ENCODE measurements at regions not wholly inside any gene's neighbourhood (a gene's known extent, or its start where the extent isn't known, plus 50 kb on each side); places are given as distances from the start of the nearest gene placed in this dataset.

DNA sequence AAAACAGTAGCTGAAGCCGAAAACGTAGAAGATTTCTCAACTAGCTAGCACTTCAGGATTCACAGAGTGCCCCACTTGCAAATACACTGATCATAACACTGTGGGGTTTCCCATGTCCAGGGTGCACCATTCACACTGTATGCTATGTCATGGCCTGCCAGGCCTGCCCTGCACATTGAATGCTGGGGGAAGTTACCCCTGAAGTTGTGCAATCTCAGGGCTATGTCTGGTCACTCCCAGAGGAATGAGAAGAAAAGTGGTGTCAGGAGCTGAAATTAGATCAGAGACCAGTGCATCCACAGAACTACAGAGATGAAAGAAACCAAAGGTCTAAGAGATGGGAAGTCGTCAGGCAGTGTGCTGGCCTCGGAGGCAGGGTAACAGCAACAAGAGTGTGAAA is 196.8 kb downstream of the RAP2A start:
- H3K4me3 Mint-ChIP-seq (ENCODE audit: unreplicated experiment) = no peak overlapping the region
- TF ChIP-seq, protein P1, sequence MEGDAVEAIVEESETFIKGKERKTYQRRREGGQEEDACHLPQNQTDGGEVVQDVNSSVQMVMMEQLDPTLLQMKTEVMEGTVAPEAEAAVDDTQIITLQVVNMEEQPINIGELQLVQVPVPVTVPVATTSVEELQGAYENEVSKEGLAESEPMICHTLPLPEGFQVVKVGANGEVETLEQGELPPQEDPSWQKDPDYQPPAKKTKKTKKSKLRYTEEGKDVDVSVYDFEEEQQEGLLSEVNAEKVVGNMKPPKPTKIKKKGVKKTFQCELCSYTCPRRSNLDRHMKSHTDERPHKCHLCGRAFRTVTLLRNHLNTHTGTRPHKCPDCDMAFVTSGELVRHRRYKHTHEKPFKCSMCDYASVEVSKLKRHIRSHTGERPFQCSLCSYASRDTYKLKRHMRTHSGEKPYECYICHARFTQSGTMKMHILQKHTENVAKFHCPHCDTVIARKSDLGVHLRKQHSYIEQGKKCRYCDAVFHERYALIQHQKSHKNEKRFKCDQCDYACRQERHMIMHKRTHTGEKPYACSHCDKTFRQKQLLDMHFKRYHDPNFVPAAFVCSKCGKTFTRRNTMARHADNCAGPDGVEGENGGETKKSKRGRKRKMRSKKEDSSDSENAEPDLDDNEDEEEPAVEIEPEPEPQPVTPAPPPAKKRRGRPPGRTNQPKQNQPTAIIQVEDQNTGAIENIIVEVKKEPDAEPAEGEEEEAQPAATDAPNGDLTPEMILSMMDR (IDR thresholded peaks at IDR 0.05) = no peak
- H3K27me3 Mint-ChIP-seq (ENCODE audit: low read depth) = no peaks in the 10 kb centered on the region
- no peak overlapping the region for H3K27ac Mint-ChIP-seq (ENCODE audit: unreplicated experiment)
- peaks cover 7% of the 10 kb centered on the region for H3K4me1 Mint-ChIP-seq (ENCODE audit: low read depth)
- no peak for DNase-seq (ENCODE audit: low spot score)
- H3K9me3 Mint-ChIP-seq (ENCODE audit: low read depth) = peaks cover 21% of the 10 kb centered on the region
- H3K36me3 Mint-ChIP-seq (ENCODE audit: low read depth) = peaks cover 4% of the 10 kb centered on the region

DNA sequence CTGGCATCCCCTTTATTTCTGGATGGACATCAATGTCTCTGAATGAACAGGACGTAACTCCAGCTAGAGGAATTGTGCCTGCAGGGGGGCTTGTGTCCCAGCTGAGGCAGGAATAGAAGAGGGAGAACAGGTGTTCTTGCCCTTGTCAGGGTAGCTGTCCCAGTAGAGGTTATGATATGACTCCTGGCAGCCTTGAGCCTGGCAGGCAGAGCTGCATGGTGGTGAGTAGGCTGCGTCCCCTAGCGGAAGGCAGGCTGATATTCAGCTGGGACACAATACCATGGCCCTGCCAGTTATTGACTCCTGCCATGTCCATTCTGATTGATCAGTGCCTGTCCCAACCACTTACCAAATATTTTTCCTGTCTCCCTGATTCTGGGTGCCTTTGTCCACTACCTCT is 197.2 kb downstream of the RAP2A start:
- DNase-seq (ENCODE audit: low spot score) = no peak
- Mint-ChIP-seq H3K4me3 (ENCODE audit: unreplicated experiment) (no peak overlapping the region), H3K27me3 (ENCODE audit: low read depth) (no peaks in the 10 kb centered on the region), H3K27ac (ENCODE audit: unreplicated experiment) (no peak overlapping the region), H3K4me1 (ENCODE audit: low read depth) (peaks cover 7% of the 10 kb centered on the region), H3K9me3 (ENCODE audit: low read depth) (peaks cover 21% of the 10 kb centered on the region), H3K36me3 (ENCODE audit: low read depth) (peaks cover 4% of the 10 kb centered on the region)
- TF ChIP-seq, protein P1 (IDR thresholded peaks at IDR 0.05) = no peak

DNA sequence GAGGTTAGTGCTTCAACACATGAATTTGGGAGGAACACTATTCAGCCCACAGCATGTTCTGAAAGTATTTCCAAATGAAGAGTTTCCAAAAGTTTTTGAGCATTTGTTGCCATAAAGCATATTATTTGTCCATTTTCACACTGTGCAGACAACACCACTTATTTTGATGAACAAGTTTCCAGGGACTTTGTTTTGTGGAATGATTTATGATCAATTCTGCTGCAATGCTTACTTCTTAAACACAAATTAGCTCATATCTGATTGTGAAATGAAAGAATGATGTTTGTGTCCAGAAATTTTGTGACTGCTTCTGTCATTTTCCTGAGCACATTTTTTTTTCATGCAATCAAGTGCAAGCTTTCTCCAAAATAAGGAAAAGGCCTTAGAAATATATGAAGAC is 205.3 kb downstream of the RAP2A start:
- TF ChIP-seq, protein P1 (IDR thresholded peaks at IDR 0.05) = no peak
- H3K27me3 Mint-ChIP-seq (ENCODE audit: low read depth) = no peaks in the 10 kb centered on the region
- H3K4me1 Mint-ChIP-seq (ENCODE audit: low read depth) = no peaks in the 10 kb centered on the region
- no peaks in the 10 kb centered on the region for H3K9me3 Mint-ChIP-seq (ENCODE audit: low read depth)
- no peaks in the 10 kb centered on the region for H3K36me3 Mint-ChIP-seq (ENCODE audit: low read depth)
- DNase-seq (ENCODE audit: low spot score) = no peak
- no peak overlapping the region for H3K4me3 Mint-ChIP-seq (ENCODE audit: unreplicated experiment)
- no peak overlapping the region for H3K27ac Mint-ChIP-seq (ENCODE audit: unreplicated experiment)

DNA sequence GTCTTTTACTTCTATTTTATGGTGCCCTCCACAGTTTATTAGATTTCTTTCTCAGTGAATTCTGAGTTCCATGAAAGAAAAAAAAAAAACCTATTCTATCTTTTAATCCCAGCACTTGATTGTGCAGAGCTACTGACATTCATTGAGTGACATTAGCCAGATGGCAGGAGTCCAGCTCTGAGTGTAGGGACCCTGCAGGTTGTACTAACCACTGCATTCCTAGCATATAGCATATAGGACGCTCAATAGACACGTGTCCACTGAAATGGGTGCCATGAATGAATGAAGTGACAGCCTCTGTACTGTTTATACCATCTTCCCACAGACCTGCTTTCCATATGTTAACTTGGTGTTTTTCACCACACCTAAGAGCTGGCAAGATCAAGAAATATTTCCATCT is 206.3 kb downstream of the RAP2A start:
- no peak overlapping the region for H3K4me3 Mint-ChIP-seq (ENCODE audit: unreplicated experiment)
- TF ChIP-seq, protein P1 (IDR thresholded peaks at IDR 0.05) = no peak
- no peak overlapping the region for H3K27ac Mint-ChIP-seq (ENCODE audit: unreplicated experiment)
- H3K36me3 Mint-ChIP-seq (ENCODE audit: low read depth) = no peaks in the 10 kb centered on the region
- H3K4me1 Mint-ChIP-seq (ENCODE audit: low read depth) = no peaks in the 10 kb centered on the region
- no peaks in the 10 kb centered on the region for H3K9me3 Mint-ChIP-seq (ENCODE audit: low read depth)
- no peak for DNase-seq (ENCODE audit: low spot score)
- H3K27me3 Mint-ChIP-seq (ENCODE audit: low read depth) = no peaks in the 10 kb centered on the region

DNA sequence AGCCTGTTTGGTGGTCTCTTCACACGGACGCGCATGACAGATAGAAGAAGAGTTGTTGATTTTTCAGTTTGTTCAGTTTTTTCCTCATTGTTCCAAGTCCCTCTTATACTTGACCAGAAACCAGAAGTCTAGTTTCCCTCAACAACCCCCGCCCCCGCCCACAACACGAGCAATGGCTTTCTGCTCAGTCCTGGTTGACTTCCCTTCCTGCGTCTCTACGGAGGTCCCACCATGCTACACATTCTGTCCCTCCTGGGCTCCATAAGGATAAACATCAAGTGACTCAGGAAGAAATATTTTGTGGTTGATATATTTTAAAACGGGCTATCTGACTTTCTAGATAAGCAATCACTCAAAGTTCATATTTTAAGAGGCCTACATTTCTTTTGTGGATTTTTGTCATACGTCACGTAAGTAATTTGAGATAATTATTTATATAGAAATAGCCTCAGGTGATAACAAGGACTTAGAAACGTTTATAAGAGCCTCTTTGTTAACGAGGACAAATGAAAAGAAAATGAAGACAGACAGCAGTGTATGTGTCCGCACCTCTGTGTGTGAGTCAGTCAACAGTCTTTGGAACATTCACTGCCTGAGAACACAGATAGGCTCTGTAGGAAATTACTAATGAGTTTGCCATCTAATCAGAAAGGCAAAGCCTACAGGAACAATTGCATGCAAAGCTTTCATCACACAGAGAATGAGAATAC is 214.4 kb downstream of the RAP2A start:
- no peaks in the 10 kb centered on the region for H3K36me3 Mint-ChIP-seq (ENCODE audit: low read depth)
- peaks cover 2% of the 10 kb centered on the region for H3K27me3 Mint-ChIP-seq (ENCODE audit: low read depth)
- no peak overlapping the region for H3K27ac Mint-ChIP-seq (ENCODE audit: unreplicated experiment)
- H3K4me3 Mint-ChIP-seq (ENCODE audit: unreplicated experiment) = no peak overlapping the region
- no peaks in the 10 kb centered on the region for H3K4me1 Mint-ChIP-seq (ENCODE audit: low read depth)
- no peaks in the 10 kb centered on the region for H3K9me3 Mint-ChIP-seq (ENCODE audit: low read depth)
- TF ChIP-seq, protein P1 (IDR thresholded peaks at IDR 0.05) = no peak
- DNase-seq (ENCODE audit: low spot score) = no peak

All from chondrocyte (in vitro differentiated cells).